ENCODE measurements at regions not wholly inside any gene's neighbourhood (a gene's known extent, or its start where the extent isn't known, plus 50 kb on each side); places are given as distances from the start of the nearest gene placed in this dataset.

DNA sequence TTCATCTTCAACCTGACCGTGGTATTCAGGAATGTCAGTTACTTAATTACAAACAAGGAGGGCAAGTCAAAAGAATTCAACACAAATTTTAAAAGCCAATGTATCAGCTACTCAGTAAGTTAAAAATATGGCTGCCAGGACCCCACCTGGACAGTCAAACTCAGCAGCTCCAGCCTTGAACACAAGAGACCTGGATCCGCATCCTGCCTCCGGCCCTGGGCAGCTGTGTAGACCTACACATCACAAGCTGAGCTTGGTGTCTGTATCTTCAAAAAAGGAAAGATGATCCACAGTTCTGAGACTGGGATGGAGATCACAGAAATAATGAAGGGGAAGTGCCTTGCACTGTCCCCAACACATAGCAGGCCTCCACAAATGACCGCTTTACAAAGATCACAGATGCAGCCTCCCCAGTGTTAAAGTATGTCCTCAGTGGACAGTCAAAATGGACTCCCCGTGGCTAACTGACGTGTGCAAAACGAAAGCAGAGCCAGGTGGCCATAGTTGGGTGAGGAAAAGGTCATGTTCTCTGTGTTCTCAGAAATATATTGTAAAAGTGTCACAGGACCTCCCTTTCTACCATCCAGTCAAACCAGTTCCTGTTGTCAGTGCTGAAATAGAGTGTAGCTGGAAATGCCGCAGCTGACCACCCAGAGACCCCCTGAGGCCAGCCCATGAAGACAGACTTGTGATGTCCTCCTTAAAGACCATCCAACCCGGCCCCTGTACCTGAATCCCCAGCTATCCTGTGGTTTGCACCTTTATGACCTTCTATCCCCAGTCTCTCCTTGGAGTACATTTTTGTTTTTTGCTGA lies 168.5 kb upstream of the NSMCE3 start:
- TF ChIP-seq, protein P1, sequence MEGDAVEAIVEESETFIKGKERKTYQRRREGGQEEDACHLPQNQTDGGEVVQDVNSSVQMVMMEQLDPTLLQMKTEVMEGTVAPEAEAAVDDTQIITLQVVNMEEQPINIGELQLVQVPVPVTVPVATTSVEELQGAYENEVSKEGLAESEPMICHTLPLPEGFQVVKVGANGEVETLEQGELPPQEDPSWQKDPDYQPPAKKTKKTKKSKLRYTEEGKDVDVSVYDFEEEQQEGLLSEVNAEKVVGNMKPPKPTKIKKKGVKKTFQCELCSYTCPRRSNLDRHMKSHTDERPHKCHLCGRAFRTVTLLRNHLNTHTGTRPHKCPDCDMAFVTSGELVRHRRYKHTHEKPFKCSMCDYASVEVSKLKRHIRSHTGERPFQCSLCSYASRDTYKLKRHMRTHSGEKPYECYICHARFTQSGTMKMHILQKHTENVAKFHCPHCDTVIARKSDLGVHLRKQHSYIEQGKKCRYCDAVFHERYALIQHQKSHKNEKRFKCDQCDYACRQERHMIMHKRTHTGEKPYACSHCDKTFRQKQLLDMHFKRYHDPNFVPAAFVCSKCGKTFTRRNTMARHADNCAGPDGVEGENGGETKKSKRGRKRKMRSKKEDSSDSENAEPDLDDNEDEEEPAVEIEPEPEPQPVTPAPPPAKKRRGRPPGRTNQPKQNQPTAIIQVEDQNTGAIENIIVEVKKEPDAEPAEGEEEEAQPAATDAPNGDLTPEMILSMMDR (IDR thresholded peaks at IDR 0.05), result no peak
- no peak for TF ChIP-seq POLR2A (IDR thresholded peaks at IDR 0.05)
